B cell (primary cell): ENCODE measurements at regions not wholly inside any gene's neighbourhood (a gene's known extent, or its start where the extent isn't known, plus 50 kb on each side); places are given as distances from the start of the nearest gene placed in this dataset.

Experiments
- ATAC-seq: fragments of 200-7000 bp; cut with Tn5 transposase; one replicate; pipeline ENCODE4 v1.10.0; 2021; ENCODE audit warnings: low read depth, mild to moderate bottlenecking, moderate number of reproducible peaks, moderate library complexity
- CTCF ChIA-PET: fragments of 350-600 bp; sonication (Branson Sonifier 250); formaldehyde crosslinking; loops from one replicate; lab custom pipeline; 2021; ENCODE audit warnings: antibody characterized with exemption, inconsistent platforms; lab: Charles Lee
- POLR2A ChIA-PET: fragments of 350-600 bp; sonication (Branson Sonifier 250); formaldehyde crosslinking; loops from one replicate; lab custom pipeline; 2021; ENCODE audit warnings: antibody characterized with exemption; lab: Charles Lee
- DNase-seq: peaks from one replicate; pipeline ENCODE4 v3.0.0; 2013
- H2AFZ ChIP-seq: 2 replicates; pipeline ENCODE4 v1.6.1; 2012; ENCODE audit warnings: mild to moderate bottlenecking, low read depth, low read length; ENCODE audit not compliant: insufficient read depth, poor library complexity, severe bottlenecking
- H3K27ac ChIP-seq, 2 donors: 1 replicate in 1 of 2; 2 replicates in 1 of 2; pipeline ENCODE4 v1.5.1; 2012 to 2013; ENCODE audit warnings: low read length in 2 of 2, mild to moderate bottlenecking in 2 of 2, moderate library complexity in 1 of 2
- H3K27me3 ChIP-seq, 4 experiments: fragments of 200-600 bp in 1 of 4; sonication (generic) in 1 of 4; replicated peaks in 1 of 4; 1 replicate in 2 of 4; 2 replicates in 2 of 4; pipeline versions ENCODE4 v1.6.1 to v1.7.0; 2013 to 2016; ENCODE audit warnings: low read length in 3 of 4, mild to moderate bottlenecking in 2 of 4, mixed read lengths in 1 of 4, moderate library complexity in 1 of 4; ENCODE audit not compliant: insufficient read depth in 4 of 4, control insufficient read depth in 3 of 4; ENCODE audit errors: control extremely low read depth in 1 of 4
- H3K36me3 ChIP-seq, 2 experiments: replicated peaks in 1 of 2; 1 replicate in 1 of 2; 2 replicates in 1 of 2; pipeline versions ENCODE4 v1.6.1 to v1.7.1; 2013; ENCODE audit warnings: low read length in 1 of 2; ENCODE audit not compliant: insufficient read depth in 2 of 2, control insufficient read depth in 1 of 2; ENCODE audit errors: control extremely low read depth in 1 of 2, extremely low read depth in 1 of 2
- H3K4me1 ChIP-seq, 2 donors: fragments of 200-600 bp in 1 of 2; sonication (generic) in 1 of 2; 1 replicate in 1 of 2; 2 replicates in 1 of 2; pipeline versions ENCODE4 v1.5.1 to v1.6.1; 2013 to 2017; ENCODE audit warnings: low read length in 2 of 2; ENCODE audit not compliant: control insufficient read depth in 2 of 2, insufficient read depth in 2 of 2
- H3K4me2 ChIP-seq: replicated peaks from 2 replicates; pipeline ENCODE3; 2012; ENCODE audit warnings: mild to moderate bottlenecking, low read depth, low read length; ENCODE audit not compliant: poor library complexity, severe bottlenecking
- H3K4me3 ChIP-seq, 5 experiments: fragments of 200-600 bp in 1 of 5; sonication (generic) in 1 of 5; 1 replicate in 3 of 5; 2 replicates in 2 of 5; pipeline versions ENCODE4 v1.5.1 to v1.7.0; 2011 to 2016; ENCODE audit warnings: low read length in 4 of 5, mild to moderate bottlenecking in 4 of 5, low read depth in 2 of 5, control low read depth in 1 of 5, moderate library complexity in 1 of 5; ENCODE audit not compliant: insufficient read depth in 1 of 5; ENCODE audit errors: control extremely low read depth in 1 of 5, extremely low read depth in 1 of 5
- H3K79me2 ChIP-seq: fragments of 200-600 bp; sonication (generic); one replicate; pipeline ENCODE4 v1.6.0; 2016; ENCODE audit warnings: low read length; ENCODE audit not compliant: control insufficient read depth, insufficient read depth
- H3K9ac ChIP-seq: fragments of 200-600 bp; sonication (generic); 2 replicates; pipeline ENCODE4 v1.6.1; 2017; ENCODE audit warnings: mild to moderate bottlenecking, low read length, moderate library complexity
- H3K9me3 ChIP-seq, 3 donors: one replicate each; pipeline versions ENCODE4 v1.6.1 to v1.7.1; 2013; ENCODE audit warnings: low read length in 2 of 3; ENCODE audit not compliant: control insufficient read depth in 2 of 3, insufficient read depth in 1 of 3; ENCODE audit errors: control extremely low read depth in 1 of 3
- H4K20me1 ChIP-seq: 2 replicates; pipeline ENCODE4 v1.6.0; 2012; ENCODE audit warnings: mild to moderate bottlenecking, low read length; ENCODE audit not compliant: insufficient read depth, control insufficient read depth, poor library complexity, severe bottlenecking
- H3K27ac Mint-ChIP-seq: one replicate; pipeline ENCODE4 v1.8.0; 2021; ENCODE audit warnings: mixed read lengths
- H3K27me3 Mint-ChIP-seq: one replicate; pipeline ENCODE4 v1.8.0; 2021; ENCODE audit warnings: mixed read lengths
- H3K4me1 Mint-ChIP-seq: one replicate; pipeline ENCODE4 v1.8.0; 2021; ENCODE audit warnings: mixed read lengths
- H3K4me3 Mint-ChIP-seq: one replicate; pipeline ENCODE4 v1.8.0; 2021; ENCODE audit warnings: mixed read lengths
- H3K9me3 Mint-ChIP-seq: one replicate; pipeline ENCODE4 v1.8.0; 2022; ENCODE audit warnings: mixed read lengths; ENCODE audit not compliant: insufficient read depth
- EZH2 ChIP-seq: IDR thresholded peaks from 2 replicates; pipeline ENCODE4 v1.6.1; 2012; ENCODE audit warnings: borderline replicate concordance, low read depth, mild to moderate bottlenecking, moderate library complexity, low read length; ENCODE audit not compliant: insufficient read depth, poor library complexity, severe bottlenecking
- WGBS: methylation state at CpG from one replicate; pipeline ENCODE4 v1.1.5; 2013; ENCODE audit warnings: missing lambda C conversion rate; ENCODE audit not compliant: insufficient coverage; 5-methylcytosine and 5-hydroxymethylcytosine counted together
- intact Hi-C: fragments of 100-400 bp; cut with micrococcal nuclease; formaldehyde crosslinking; loops from one replicate; pipeline ENCODE4 v1.10.0; 2022
- TF ChIP-seq, protein P1 (sequence below): fragments of 200-600 bp; IDR thresholded peaks from one replicate; pipeline ENCODE4 v1.8.0; 2022; ENCODE audit warnings: antibody characterized with exemption, mild to moderate bottlenecking

DNA sequence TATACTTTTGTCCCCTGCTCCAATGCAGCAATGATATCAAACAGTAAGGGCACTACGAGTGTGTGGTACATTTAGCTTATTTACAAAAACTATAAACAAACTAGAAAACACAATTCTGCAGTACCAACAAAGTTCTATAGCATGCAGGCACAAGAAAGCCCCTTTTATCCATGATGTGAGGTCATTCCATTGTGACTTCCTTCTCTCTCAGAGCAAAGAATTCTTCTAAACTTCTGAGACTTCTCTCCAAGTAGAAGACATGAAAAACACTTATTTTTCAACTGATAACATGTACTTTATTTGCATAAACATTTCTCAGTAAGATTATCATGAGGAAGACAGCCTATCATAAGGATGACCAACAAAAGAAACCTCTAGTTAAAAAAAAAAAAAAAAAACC, 569.8 kb downstream of the TLE1 start:
- CTCF ChIA-PET = interaction anchor here (0.6 kb wide), 1 partner anchor 840 kb away, joined by 6 read pairs; no protein-coding TSS in a partner anchor
- no peak for DNase-seq
- Mint-ChIP-seq H3K27me3 (peaks cover 3% of the 10 kb centered on the region), H3K27ac (no peak overlapping the region), H3K9me3 (no peaks in the 10 kb centered on the region), H3K4me1 (no peaks in the 10 kb centered on the region), H3K4me3 (no peak overlapping the region)
- Histone ChIP-seq H3K4me1 (peaks cover 0 to under 1% of the 10 kb centered on the region in 2 donors), H4K20me1 (no peaks in the 10 kb centered on the region), H3K4me3 (no peak overlapping the region), H3K9ac (no peak overlapping the region), H3K4me2 (no peak overlapping the region), H3K36me3 (no peaks in the 10 kb centered on the region), H3K79me2 (no peaks in the 10 kb centered on the region), H3K9me3 (peaks cover 0 to 8% (median 0%) of the 10 kb centered on the region in 3 donors), H2AFZ (no peak overlapping the region), H3K27ac (no peak overlapping the region), H3K27me3 (peaks cover 0 to 4% (median 0%) of the 10 kb centered on the region in 4 experiments)
- no CpG with 5 or more reads among the region's 1 CpG for WGBS
- TF ChIP-seq, protein P1, sequence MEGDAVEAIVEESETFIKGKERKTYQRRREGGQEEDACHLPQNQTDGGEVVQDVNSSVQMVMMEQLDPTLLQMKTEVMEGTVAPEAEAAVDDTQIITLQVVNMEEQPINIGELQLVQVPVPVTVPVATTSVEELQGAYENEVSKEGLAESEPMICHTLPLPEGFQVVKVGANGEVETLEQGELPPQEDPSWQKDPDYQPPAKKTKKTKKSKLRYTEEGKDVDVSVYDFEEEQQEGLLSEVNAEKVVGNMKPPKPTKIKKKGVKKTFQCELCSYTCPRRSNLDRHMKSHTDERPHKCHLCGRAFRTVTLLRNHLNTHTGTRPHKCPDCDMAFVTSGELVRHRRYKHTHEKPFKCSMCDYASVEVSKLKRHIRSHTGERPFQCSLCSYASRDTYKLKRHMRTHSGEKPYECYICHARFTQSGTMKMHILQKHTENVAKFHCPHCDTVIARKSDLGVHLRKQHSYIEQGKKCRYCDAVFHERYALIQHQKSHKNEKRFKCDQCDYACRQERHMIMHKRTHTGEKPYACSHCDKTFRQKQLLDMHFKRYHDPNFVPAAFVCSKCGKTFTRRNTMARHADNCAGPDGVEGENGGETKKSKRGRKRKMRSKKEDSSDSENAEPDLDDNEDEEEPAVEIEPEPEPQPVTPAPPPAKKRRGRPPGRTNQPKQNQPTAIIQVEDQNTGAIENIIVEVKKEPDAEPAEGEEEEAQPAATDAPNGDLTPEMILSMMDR = no peak
- no peak for TF ChIP-seq EZH2
- ATAC-seq = no peak
- POLR2A ChIA-PET = no interaction called here
- intact Hi-C loops = no loop called here

DNA sequence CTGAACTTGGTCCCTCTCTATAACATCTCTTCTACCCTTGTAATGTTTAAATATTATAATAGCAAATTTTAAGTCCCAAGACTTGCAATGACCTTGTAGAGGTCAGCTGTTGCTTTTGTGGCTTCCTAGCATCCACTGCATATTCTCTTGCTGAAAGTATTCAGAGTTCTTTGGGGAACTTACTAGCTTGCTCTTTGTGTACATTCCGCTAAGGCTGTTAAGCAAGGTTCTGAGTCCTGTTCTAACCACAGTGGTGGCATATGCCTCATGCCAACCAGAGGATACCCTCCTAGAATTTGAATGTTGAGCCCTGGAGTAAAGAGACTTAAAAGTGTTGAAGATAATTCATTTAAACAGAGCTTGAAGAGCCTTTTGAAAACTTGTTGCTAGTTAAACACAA, 570.9 kb downstream of the TLE1 start:
- Mint-ChIP-seq H3K4me3 (no peak overlapping the region), H3K4me1 (peaks cover 10% of the 10 kb centered on the region), H3K27ac (no peak overlapping the region), H3K9me3 (no peaks in the 10 kb centered on the region), H3K27me3 (peaks cover 3% of the 10 kb centered on the region)
- no peaks in the 10 kb centered on the region for H3K36me3 ChIP-seq
- no peak overlapping the region for H3K4me3 ChIP-seq
- 100% methylated on average over 1 of the region's 1 CpG for WGBS
- no peaks in the 10 kb centered on the region for H4K20me1 ChIP-seq
- peaks cover 0 to 4% (median 0%) of the 10 kb centered on the region in 4 experiments for H3K27me3 ChIP-seq
- H3K79me2 ChIP-seq = no peaks in the 10 kb centered on the region
- ChIA-PET CTCF (no interaction called here), POLR2A (no interaction called here)
- H3K9ac ChIP-seq = no peak overlapping the region
- ATAC-seq (no peak), DNase-seq (no peak)
- TF ChIP-seq, protein P1 = no peak
- TF ChIP-seq EZH2 = no peak
- no peak overlapping the region for H3K27ac ChIP-seq
- H3K9me3 ChIP-seq = peaks cover 0 to 8% (median 0%) of the 10 kb centered on the region in 3 donors
- no peak overlapping the region for H2AFZ ChIP-seq
- intact Hi-C loops = no loop called here
- peaks cover 11 to 12% of the 10 kb centered on the region in 2 donors for H3K4me1 ChIP-seq
- no peak overlapping the region for H3K4me2 ChIP-seq
